ENCODE measurements at regions not wholly inside any gene's neighbourhood (a gene's known extent, or its start where the extent isn't known, plus 50 kb on each side); places are given as distances from the start of the nearest gene placed in this dataset.

GRCh38 chr4:160257318-160257717 is 1154.4 kb downstream of the RAPGEF2 start:
- no peak for TF ChIP-seq CTCF (optimal IDR thresholded peaks at IDR 0.05 in 1 of 3, IDR thresholded peaks at IDR 0.05 in 1 of 3, conservative IDR thresholded peaks at IDR 0.05 in 1 of 3; ENCODE audit: extremely low read depth in 1 of 3, insufficient read depth in 2 of 3, low read length in 3 of 3)
- TF ChIP-seq EZH2 (IDR thresholded peaks at IDR 0.05; ENCODE audit: low read length), result no peak

All from keratinocyte (primary cell).